ENCODE measurements at regions not wholly inside any gene's neighbourhood (a gene's known extent, or its start where the extent isn't known, plus 50 kb on each side); places are given as distances from the start of the nearest gene placed in this dataset.

DNA sequence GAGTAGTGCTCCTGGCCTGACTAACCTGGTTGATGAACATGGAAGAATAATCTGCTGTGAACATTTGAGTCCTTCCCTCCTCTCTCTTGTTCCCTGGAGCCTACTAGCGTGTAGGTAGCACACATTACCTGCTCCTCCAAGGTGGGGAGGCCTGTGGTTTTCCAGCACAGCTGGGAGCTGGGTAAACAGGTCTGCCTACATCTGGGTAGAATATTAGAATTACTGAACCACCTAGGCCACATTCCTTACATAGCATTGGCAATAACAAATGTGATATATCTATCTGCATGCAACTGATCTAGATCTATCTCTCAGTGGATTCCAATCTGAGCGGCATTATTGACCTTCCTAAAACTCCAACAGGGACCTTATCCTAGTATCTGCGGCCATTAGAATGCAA is 151.0 kb upstream of the ZNF366 start:
- no peak for TF ChIP-seq POLR2A (IDR thresholded peaks at IDR 0.05)
- TF ChIP-seq, protein P1, sequence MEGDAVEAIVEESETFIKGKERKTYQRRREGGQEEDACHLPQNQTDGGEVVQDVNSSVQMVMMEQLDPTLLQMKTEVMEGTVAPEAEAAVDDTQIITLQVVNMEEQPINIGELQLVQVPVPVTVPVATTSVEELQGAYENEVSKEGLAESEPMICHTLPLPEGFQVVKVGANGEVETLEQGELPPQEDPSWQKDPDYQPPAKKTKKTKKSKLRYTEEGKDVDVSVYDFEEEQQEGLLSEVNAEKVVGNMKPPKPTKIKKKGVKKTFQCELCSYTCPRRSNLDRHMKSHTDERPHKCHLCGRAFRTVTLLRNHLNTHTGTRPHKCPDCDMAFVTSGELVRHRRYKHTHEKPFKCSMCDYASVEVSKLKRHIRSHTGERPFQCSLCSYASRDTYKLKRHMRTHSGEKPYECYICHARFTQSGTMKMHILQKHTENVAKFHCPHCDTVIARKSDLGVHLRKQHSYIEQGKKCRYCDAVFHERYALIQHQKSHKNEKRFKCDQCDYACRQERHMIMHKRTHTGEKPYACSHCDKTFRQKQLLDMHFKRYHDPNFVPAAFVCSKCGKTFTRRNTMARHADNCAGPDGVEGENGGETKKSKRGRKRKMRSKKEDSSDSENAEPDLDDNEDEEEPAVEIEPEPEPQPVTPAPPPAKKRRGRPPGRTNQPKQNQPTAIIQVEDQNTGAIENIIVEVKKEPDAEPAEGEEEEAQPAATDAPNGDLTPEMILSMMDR (IDR thresholded peaks at IDR 0.05), result no peak
